HG02981 (cell line): ENCODE measurements at regions not wholly inside any gene's neighbourhood (a gene's known extent, or its start where the extent isn't known, plus 50 kb on each side); places are given as distances from the start of the nearest gene placed in this dataset.
"Not testable (repeated sequence)": the region's sequence is repeated elsewhere in the genome, so short reads cannot be mapped to it uniquely, and the experiment has no call there.

Experiments
- ATAC-seq: cut with Tn5 transposase; IDR thresholded peaks from one replicate; pipeline ENCODE4 v1.9.1; 2021; ENCODE audit warnings: mild to moderate bottlenecking, moderate library complexity; ENCODE audit not compliant: unreplicated experiment

- ATAC-seq: no peak
These were observed 107.6 kb upstream of the RMP24 start for GRCh38 chr18:35864916-35865315.

DNA sequence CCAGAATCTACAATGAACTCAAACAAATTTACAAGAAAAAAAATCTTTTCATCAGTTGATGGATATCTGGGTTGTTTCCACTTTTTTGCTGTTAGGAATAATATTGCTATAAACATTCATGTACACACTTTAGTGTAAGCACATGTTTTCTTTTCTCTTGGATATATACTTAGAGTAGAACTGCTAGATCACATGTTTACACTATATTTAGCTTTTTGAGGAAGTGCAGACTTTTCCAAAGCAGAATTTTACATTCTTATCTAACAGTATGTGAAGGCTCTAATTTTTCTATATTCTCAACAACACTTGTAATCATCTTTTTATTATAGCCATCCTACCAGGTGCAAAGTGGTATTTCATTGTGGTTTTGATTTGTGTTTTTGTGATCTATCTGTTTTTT, 103.6 kb upstream of the RMP24 start:
- no peak for ATAC-seq

DNA sequence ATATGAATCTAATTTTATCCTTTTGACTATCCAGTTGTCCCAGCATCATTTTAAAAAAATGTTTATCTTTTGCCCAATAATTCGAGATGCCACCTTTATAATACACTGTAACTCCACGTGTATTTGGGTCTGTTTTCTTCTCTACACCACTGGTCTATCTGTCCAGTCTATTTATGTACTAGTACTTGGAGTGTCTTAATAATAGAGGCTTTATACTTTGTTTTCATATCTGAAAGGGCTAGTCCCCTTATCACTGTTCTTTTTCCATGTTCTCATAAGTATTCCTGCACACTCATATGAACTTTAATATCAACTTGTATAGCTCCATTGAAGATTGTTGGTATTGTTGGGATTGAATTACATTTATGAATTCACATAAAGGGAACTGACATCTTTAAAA, 101.1 kb upstream of the RMP24 start:
- ATAC-seq: no peak

- ATAC-seq: no peak
These were observed 96.9 kb upstream of the RMP24 start for GRCh38 chr18:35875566-35875965.

DNA sequence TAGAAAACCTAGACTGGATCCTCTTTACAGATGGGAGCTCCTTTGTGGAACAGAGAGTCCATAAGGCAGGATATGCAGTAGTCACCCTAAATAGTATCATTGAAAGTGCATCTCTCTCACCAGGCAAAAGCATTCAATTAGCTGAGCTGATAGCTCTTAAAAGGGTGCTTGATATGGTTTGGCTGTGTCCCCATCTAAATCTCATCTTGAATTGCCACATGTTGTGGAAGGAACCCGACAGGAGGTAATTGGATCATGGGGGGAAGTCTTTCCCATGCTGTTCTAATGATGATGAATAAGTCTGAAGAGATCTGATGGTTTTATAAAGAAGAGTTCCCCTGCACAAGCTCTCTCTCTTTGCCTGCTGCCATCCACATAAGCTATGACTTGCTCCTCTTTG, 96.2 kb upstream of the RMP24 start:
- no peak for ATAC-seq

DNA sequence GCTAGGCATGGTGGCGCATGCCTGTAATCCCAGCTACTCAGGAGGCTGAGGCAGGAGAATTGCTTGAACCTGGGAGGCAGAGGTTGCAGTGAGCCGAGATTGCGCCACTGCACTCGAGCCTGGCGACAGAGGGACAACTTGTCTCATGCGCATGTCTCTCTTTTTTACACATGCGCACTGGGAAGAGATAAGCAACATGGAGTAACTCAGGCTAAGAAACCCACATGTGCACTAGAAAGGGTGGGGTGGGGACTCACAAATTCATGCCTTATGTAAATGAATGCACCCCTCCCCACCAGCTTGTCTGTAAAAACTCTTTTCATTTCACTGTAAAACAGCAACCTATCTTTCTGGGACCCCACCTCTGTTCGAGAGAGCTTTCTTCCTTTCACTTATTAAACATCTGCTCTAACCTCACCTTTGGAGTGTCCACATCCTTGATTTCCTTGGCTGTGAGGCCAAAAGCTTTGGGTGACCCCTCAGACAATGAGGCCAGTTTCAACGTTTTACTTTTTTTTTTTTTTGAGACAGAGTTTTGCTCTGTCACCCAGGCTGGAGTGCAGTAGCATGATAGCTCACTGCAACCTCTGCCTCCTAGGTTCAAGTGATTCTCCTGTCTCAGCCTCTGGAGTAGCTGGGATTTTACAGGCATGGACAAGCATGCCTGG, 91.6 kb upstream of the RMP24 start:
- ATAC-seq: no peak

DNA sequence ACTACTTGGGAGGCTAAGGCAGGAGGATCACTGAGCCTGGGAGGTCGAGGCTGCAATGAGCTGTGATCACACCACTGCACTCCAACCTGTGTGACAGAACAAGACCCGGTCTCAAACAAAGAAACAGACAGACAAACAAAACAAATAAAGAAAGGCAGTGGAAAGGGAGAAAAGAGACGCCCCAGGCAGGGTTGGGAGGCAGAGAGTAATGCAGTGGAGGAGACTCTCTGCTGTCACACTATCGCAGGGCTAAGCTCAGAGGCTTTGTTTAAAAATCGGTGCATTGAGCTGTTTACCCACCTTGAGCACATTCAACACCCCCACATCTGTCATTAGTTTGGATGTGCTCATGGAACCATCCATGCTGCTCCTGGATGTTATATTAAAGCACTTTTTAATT, 84.2 kb upstream of the RMP24 start:
- ATAC-seq: no peak

DNA sequence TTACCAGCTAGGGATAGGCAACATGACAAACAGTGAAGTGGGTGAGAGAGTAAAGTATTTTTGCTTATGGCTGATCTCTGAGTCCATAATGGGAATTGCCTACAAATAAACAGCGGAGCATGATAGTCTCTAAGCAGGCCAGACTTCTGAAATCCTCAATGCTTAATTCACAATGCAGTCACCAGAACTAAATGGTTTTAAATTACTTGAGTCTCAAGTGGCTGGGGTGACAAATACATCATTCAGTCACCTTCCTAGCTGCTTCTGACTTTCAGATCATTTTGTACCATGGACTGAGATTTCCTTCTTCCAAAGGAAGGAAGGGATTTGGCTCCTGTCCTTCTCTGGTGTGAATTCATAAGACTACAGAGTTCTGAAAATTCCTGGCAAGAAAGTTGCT, 82.8 kb upstream of the RMP24 start:
- no peak for ATAC-seq

DNA sequence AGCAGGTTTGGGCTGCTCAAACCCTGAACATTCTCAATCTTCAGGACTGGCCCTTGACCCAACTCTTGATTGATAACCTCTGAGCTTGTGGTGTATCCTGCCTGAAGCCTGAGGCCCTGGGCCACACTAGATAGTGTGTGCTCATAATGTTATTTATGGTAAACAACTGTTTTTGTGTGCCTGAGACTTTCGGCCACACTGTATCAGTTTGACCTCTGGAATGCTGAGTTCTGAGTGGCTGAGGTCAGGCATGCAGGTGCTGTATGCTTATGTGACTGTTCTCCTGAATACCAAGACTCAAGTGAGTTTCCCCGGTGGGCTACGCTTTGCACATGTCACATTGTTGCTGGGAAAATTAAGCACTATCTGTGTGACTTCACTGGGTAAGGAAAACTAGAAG, 82.2 kb upstream of the RMP24 start:
- ATAC-seq: no peak

DNA sequence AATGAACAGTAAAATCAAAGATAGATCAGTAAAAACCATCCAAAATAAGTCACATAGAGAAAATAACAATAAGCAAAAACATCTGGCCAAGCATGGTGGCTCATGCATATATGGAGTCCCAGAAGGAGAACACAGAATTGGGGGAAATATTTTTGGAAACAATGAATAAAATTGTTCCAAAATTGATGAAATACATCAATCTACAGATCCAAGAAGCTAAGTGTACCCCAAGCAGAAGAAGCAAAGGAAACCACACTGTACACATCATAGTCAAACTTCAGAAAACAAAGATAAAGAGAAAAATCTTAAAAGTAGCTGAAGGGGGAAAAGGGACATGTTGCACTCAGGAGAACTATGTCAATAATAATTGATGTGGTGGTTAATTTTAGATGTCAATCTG, 80.4 kb upstream of the RMP24 start:
- no peak for ATAC-seq

DNA sequence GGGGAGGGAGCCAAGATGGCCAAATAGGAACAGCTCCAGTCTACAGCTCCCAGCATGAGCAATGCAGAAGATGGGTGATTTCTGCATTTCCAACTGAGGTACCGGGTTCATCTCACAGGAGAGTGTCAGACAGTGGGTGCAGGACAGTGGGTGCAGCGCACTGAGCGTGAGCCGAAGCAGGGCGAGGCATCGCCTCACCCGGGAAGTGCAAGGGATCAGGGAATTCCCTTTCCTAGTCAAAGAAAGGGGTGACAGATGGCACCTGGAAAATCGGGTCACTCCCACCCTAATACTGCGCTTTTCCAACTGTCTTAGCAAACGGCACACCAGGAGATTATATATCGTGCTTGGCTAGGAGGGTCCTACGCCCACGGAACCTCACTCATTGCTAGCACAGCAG, 75.0 kb upstream of the RMP24 start:
- ATAC-seq: not testable (repeated sequence)

DNA sequence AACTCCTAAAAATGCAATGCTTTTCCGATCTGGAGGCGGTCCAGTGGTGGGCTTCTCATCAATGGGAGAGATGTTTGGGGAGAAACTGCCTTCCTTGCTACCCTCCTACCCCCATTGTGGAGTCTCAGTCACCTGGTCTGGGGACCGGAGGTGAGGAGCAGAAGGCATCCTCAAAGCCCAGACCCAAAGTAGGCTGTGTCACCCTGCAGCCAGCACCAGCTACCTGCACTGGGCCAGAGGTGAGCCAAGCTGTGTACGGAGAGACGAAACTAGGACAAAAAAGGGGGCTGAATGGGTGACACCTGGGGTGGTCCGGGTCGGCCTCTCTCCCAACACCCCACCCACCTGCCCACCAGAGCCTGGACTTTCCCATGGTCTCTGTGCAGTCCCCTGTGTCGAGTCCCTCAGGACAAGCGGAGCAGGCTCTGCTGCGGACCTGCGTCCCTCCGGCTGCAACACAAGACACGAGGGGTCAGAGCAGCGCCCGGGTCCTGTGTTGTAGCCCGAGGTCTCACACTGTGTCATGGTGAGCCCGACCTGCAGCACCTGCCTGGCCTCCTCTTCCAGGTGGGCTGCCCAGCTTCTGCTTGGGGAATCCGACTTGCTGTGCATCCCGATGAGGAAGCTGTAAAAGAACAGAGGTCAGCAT, 68.0 kb upstream of the RMP24 start:
- no peak for ATAC-seq

DNA sequence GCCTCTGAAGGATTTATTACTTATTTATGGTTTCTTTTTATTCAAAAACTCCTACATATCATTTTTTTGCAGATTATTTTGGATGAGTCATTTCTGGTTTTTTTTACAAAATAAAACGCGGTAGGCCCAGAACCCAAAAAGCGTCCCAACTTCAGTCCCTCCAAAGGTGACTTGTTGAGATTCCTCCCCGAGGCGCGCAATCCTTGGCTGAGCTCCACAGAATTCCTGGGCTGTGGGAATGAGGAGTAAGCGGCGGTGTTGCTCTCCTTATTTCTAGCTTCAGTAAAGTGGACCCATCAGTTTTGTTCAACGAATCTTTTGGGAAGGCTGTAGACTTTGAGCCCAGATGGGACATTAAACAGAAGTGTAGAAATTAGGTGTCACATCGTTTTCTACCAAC, 67.0 kb upstream of the RMP24 start:
- ATAC-seq: no peak

- not testable (repeated sequence) for ATAC-seq
These were observed 66.2 kb upstream of the RMP24 start for GRCh38 chr18:35906291-35906690.

DNA sequence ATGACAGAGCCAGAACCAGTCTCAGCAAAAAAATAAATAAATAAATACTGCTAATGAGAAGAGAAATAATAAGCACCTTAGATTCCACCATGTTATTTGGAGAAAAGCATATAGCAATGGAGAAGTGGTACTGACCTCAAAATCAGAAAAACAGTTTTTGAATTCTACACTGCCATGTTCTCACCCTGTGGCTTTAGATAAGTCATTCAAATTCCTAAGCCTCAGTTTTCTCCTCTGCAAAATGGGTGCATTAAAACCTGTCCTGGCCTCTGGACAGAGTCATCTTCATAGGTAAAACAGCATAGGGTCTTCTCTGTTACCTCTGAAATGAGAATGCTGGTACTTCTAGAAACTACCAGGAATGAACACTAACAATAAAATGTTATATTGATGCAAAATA, 62.2 kb upstream of the RMP24 start:
- ATAC-seq: no peak

GRCh38 chr18:35912332-35912731, 60.1 kb upstream of the RMP24 start:
- no peak for ATAC-seq

- ATAC-seq: no peak
These were observed 57.4 kb upstream of the RMP24 start for GRCh38 chr18:35915056-35915455.

DNA sequence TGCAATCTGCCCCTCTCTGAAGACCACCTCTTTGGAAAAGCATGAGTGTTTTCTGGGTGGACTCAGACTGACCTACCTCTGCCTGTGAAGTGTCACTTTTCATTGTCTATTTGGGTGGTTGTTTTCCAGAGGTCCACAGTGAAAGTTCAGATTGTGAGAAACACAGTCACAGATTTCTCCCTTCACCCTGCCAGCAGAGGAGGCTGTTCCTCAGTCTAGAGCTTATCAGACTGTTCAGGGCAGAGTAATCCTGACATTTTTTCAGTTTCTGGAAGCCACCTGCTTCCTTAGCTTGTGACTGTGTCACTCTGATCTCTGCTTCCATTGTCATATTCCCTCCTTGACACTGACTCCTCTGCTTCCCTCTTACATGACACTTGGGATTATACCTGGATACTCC, 55.4 kb upstream of the RMP24 start:
- ATAC-seq: no peak

GRCh38 chr18:35918564-35918963, 53.9 kb upstream of the RMP24 start:
- ATAC-seq: no peak

DNA sequence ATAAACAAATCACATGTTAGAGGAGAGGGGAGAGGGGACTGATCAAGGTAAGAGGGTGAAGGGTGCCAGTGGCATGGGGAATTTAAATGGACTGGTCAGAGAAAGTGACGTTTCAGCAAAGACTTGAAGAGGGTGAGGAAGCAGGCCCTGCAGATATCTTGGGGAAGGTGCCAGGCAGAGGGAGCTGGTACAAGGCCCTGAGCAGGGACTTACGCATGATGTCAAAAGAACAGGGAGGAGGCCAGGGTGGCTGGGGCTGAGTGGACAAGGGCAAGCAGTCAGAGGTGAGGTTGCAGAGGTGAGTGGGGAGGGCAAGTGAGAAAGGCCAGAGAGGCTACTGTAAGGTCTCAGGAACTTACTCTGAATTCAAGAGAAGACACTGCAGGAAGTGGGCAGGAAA, 53.3 kb upstream of the RMP24 start:
- no peak for ATAC-seq

DNA sequence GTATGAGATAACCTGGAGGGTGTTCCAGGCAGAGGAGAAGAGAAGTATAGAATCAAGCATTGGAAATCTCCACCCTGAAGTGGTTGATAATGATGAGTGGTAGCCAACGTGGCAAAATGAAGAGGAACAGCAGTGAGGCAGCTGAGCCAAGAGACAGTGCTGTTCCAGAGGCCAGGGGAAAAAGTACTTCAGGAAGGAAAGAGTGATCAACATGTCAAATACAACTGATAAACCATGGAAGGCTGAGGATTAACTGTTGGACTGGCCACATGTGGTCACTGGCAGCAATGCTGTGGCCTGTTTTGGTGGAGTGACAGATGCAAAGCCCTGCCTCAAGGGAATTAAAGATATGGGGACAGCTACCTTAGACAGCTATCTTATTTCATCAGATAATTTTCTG, 51.9 kb upstream of the RMP24 start:
- no peak for ATAC-seq
